NCI-H2107 (cell line): ENCODE measurements at regions not wholly inside any gene's neighbourhood (a gene's known extent, or its start where the extent isn't known, plus 50 kb on each side); places are given as distances from the start of the nearest gene placed in this dataset.

Source experiments
- DNase-seq: peaks from one replicate; lab custom pipeline; 2025; lab: John Stamatoyannopoulos, UW

DNA sequence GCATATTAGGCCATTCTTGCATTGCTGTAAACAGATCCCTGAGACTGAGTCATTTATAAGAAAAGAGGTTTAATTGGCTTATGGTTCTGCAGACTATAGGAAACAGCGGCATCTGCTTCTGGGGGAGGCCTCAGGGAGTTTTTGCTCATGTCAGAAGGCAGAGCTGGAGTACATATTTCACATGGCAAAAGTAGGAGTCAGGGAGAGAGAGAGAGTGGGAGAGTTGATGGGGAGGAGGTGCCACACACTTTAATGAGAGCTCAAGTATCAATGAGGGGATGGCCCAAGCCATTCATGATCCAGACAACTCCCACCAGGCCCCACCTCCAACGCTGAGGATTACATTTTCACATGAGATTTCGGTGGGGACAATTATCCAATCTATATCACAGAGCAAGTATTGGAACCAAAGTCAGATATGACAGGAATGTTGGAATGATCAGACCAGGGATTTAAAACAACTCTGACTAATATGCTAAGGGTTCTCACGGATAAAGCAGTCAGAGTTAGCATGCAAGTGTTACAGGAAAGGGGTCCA lies 795.3 kb upstream of the CELF2 start:
- DNase-seq, result no peak

DNA sequence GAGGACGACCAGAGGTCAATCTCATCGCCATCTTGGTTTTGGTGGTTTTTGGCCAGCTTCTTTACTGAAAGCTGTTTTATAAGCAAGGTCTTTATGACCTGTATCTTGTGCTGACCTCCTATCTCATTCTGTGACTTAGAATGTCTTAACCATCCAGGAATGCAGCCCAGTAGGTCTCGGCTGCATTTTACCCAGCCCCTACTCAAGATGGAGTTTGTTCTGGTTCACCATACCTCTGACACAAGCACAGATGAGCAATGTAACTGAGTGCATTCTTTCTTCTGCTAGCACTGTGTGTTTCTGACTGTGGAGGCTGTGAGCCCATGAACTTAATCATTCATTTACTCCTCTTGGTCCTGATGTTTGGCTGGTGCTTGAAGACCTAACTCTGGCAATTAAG lies 794.5 kb upstream of the CELF2 start:
- DNase-seq, result no peak

DNA sequence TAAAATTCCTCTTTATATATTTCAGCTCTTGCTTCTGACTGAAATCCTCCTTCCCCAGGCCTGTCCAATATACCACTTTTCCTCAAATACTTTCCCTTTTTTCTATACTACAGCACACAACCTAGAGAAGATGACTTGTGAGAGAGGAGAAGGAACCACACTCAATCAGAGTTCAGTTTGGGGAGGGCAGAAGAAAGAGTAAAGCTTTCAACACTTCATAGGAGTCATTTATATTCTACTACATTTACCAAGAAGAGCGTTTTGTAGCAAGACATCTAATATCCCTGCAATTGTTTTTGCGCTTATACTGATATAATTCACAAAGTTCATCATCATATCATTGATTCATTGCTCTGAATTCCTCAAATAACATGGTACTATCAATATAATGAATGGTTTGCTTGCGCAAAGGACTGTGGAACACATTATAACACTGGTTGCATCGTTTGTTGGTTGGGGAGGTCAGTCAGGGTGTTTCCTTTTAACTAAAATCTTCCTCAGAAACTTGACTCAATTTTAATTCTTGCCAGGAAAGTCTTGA lies 792.5 kb upstream of the CELF2 start:
- DNase-seq, result no peak

DNA sequence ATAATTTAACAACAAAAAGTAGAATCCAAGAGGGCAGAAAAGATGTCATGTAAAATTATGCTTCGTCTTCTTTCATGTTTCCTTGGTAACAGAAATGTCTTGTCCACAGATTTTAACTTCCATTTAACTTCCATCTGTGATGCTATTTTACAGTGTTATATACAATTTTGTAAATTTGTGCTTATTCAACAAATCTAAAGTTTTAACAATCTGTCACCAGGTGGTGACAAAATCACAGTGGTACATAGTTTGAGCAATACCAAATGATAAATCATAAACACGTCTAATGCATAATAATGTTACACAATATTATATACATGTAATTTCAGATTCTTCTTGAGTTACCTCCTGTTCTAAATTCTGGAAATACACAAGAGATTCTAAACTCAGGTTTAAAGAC lies 784.4 kb upstream of the CELF2 start:
- DNase-seq, result no peak

DNA sequence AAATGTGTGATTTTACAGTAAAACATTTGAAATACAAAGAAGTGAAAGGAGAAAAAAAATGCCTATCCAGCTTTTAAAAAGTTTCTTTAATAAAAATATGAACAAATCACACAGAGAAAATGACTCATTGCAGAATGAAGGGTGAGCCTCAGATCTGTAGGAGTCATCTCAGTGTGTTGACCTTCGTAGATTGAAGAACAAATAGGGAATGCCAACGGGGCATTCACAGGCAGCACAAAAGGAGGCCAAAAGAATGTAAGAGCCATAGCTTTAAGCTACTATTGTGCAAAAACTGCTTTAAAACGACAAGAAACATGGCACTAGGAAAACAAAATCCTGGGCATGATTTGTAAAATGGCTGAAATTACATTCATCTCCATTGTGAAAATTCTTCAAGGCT lies 782.7 kb upstream of the CELF2 start:
- DNase-seq, result no peak

DNA sequence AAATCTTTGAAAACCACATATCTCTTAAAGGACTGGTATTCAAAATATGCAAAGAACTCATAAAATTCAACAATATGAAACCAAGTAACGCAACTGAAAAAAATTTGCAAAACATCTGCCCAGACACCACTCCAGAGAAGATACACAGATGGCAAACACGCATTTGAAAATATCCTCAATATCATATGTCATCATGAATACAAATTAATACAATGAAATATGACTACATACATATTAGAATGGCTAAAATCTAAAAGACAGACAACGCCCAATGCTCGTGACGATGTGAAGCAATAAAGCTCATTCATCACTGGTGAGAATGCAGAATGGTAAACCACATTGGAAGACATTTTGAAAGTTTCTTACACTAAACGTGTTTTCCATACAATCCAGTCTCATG lies 770.1 kb upstream of the CELF2 start:
- DNase-seq, result no peak

DNA sequence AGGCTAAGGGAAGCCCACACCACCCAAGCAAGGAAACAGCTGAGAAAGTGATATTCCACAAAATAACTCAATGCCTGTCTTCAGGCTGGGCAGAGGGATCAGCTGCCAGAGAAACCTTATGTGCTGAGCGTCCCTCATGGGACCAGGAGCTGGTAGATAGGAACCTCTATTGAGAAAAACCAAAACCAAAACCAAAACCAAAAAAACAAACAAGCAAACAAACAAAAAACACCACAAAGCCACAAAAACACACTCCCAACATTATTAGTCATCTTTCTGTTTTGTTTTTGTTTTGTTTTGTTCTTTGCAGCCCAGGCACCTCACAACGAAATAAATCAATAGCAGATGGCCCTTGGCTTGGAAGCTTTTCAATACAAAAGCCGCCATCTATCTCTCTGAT lies 760.8 kb upstream of the CELF2 start:
- no peak for DNase-seq

DNA sequence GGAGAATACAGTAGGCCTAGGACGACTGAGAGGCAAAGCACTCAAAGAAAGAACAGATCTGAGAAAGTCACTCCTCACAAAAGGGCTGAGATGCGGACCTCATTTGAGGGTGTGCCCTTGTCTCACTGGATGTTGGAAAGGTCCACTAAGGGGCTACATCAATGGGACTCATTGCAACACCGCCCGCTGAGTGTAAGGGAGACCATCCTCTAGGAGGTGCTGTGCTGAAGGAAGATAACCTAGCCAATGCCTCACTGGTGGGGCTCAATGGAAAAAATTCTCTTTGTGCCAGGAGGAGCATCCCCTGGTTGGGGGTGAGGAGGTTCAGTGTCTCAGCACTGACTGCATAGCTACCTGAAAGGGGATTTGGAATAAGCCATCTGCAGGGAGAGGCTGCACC lies 758.7 kb upstream of the CELF2 start:
- DNase-seq, result no peak

DNA sequence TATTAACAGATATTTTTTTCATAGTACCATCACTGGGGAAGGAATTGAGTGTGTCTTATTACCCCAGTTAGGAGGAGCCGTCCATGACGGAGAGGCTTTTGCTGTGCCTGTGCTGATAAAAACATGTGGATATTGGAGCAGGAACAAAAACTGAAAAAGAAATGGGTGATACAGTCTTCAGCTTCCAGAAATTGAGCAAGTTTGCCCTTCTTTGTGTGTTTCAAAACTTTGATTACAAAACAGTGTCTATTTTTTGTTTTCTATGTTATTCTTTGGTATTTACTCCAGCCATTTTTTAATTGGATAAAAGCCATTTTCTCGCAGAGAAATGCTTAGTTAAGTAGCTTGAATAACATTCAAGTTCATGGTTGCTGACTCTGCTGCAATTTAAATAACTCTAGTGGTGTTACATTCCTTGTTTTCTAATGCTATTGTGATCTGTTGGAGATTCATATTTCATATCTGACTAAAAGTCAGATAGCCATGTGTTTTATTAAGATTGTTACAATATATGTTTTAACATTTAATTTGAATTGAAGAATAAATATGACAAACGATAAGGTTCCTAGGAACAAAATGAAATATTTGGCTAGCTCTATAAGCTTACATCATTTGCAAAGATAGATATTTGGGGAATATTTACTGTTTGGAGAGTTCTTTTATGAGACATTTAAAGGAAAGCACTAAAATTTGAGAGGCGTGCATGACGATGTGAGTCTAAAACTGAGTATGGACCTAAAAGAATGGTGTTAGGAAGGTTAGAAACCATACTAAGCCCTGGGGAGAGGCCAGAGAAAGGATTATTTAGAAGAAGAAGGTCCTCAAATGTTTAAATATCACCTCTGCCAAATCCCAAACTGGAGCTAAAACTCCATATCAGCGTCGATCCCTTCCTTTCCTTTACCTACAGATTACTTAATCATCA lies 747.3 kb upstream of the CELF2 start:
- DNase-seq, result no peak

DNA sequence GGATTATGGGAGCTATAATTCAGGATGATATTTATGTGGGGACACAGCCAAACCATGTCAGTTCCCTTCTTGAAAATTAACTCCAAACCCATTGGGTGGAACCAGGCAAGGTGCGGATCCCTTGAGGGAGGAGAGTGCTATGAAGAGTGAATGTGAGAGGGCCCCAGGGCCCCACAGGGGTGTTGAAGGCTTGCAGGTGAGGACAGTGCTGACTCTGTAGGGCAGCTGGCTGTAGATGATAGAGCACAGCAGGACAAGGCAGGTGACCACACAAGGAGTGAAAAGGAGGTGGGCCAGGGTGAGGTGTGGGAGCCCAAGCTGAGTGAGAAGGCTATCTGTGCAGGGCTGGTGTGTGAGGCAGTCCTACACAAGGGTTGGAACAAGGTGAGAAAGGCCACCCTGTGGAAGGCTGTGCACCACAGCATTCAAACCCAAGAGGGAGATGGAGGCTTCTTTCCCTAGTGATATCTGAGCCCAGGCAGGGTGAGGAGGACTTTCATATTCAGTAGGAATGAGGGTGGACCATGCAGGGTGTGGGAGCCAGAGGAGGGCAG lies 746.0 kb upstream of the CELF2 start:
- DNase-seq, result no peak

DNA sequence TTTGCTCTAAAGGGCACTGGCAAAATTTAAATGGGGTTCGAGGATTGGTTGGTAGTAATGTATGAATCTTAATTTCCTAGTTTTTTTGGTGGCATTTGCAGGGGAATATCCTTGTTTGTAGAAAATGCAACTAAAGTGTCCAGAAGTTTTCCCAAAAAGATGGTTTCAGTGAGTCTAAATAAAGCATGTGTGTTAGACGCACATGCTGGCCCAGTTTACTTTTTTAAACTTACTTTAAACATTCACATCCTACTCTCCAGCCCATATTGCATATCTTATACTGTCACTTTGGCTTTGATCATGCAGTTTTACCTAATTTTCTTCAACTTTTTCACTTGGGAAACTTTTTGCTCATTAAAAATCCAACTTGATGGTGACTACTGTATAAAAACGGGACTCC lies 744.0 kb upstream of the CELF2 start:
- no peak for DNase-seq

DNA sequence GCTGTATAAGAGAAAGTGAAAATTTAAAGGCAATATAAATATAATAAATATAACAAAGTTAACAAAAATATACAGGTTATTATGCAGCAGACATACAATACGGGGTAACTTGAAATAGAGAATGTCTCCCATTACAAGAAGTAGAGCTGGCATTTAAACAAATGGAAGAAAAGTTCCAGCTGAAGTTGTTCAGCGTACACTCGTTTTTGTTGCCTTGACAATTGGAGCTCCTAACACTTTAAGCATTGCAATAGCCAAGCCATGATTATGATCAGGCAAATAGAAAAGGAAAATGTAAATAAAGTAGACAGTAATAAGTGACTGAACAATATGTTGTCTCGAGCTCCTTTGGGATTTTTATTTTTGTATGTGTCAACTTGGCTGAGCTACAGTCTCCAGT lies 737.8 kb upstream of the CELF2 start:
- DNase-seq, result no peak

DNA sequence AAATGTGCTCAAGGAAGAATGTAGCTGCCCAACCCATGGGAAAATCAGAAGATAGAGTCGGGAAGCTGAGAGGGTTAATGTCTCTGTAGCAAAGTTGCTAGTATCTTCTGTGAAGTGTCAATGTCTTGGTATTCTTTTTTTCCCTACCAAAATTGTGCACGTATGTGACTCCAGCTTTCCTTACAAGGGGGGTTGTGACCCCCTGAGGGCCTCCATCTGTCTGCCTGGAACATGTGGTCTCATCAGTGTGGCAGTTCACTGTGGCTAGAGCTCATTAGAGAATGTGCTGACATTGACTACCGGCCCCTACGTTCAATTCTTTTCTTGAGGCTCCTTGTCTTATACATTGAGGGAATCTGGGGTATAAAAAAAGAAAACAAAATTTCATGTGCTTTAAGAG lies 725.2 kb upstream of the CELF2 start:
- DNase-seq, result no peak

DNA sequence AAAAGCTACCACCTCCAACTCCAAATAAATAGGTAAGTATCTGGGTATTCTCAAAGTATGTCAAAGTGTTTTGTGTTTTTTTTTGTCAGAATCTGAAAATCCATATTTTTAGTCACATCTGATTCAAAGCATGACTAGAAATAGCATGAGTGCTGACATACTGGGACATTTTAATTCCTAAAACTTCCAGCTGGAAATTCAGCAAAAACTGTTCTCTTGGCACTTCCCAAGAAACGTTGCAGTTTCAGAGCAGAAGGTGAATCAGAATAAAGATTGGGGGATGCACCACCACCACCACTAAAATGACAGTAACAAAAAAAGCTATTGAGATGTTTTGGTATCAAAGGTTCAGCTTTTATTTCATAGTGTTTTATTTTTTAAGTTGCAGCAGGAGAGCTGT lies 724.6 kb upstream of the CELF2 start:
- no peak for DNase-seq

DNA sequence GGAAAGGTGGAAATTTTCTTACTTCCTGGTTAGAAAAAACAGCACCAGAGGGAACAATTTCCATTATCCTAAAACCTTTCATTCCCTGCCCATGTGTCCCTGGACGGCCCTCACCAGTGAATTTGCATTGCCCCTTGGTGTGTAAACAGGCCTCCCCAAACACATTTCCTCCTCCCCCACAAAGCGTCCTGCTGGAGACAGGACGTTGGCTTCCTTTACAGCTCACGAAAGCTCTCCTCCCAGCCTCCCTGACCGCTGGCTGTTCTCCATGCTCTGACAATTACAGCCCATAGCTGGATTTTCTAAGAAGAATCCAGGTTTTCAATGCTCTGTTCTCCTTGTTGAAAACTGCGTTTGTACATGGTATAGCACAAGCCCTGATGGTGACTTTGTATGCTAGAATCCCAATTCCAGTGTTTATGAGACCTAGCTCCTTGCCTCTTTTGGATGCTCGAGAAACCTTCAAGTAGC lies 724.2 kb upstream of the CELF2 start:
- no peak for DNase-seq

DNA sequence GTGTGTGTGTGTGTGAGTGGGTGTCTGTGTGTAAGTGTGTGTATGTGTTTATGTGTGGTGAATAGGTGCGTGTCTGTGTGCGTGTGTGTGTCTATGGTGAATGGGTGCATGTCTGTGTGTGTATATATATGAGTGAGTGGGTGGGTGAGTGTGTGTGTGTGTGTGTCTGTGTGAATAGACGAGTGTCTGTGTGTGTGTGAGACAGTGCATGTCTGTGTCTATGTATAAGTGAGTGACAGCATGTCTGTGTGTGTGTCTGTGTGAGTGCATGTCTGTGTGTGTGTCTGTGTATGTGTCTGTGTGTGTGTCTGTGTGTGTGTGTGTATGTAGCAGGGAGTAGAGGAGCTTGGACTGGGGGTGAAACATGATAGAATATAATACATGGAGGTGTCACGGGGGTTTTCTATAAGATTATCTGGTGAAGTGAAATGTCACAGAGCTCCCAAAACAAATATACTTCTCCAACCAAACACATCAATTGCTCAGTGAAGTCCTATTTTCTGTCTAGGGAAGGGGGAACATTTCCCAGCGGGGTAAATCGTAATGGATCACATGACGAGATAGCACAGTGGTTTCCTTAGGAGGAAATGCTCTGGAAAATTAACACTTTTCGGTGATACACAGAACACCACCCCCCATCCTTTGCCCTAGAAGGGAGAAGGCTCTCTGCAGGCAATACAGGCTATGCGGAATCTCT lies 723.3 kb upstream of the CELF2 start:
- no peak for DNase-seq

DNA sequence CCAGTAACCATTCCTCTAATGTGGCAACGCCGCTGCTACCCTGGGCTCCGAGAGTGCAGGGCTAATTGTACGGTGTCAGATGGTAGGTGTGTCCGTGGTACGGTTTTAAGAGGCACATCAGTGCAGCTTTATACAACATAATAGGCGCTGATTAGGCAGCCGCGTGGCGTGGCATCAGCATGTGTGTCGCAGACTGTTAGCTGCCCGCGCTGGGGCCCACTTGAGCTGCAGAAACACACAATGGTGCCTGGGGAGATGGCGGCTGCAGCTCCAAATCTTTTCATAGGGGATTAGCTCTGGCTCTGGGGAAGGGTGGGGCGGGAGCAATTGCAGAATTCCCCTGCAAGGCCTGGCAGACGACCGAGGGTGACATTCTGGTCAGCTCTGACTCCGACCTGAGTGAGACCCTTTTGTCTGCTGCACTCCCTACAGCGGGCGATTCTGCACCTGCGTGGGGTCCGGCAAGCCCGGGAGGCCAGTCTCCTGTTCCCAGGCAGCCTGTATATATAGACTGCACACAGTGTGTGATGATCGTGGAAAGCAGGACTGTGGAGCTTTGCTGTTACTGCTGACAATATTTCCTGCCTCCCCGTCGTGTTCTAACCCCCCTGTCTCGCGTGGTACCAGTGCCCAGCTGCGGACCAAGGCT lies 722.7 kb upstream of the CELF2 start:
- DNase-seq, result no peak

DNA sequence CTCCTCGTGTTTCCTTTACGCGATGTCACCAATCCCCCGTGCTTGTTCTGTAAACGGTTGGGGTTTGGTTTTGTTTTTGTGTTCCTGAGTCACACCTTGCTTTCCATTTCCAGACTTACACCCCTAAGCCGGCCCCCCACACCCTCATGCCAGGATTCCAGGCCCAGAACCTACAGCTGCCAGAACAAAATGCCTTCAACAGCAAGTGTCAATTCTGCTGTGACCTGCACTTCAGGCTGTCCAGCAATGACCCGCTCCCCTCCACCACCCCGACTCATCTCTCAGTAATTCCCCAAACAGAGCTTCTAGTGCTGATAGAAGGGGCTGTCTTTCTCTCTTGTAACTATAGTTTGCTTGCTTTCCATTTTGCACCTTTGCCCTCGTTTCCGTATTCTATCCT lies 722.1 kb upstream of the CELF2 start:
- no peak for DNase-seq

DNA sequence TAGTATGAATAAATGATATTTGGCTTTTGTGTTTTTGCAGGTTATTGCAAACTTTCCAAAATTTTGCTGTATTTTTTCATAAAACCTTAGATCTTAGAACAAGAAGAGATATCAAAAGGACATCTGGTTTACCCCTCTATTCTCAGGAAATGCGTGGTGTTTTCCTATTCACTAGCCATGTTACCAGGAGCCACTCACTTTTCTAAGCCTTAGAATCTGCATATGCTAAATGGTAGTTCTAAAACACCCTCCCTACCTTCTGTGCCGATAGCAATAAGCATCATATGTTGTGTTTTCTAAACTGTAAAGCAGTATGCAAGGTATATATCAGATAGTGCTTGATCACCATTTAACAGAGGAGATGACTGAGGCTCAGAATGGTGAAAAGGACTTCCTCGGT lies 715.0 kb upstream of the CELF2 start:
- DNase-seq, result no peak

DNA sequence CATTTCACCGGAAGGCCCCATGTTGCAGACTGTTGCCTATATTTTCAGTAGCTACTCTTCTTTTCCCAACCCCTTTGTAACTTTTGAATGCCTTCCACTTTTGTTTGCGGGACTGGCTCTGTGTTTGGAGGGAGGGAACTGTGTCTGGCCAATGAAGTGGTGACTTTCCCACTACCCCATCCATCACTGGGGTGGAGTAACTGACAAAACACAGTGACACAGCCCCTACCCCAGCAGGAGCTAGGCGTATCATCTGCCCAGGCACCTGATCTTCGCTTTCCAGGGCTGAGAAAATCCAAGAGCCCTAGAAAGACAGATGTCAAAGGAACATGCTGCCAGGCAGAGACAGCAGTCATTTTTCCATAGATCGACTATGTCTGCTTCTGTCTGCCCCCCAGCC lies 710.6 kb upstream of the CELF2 start:
- no peak for DNase-seq

DNA sequence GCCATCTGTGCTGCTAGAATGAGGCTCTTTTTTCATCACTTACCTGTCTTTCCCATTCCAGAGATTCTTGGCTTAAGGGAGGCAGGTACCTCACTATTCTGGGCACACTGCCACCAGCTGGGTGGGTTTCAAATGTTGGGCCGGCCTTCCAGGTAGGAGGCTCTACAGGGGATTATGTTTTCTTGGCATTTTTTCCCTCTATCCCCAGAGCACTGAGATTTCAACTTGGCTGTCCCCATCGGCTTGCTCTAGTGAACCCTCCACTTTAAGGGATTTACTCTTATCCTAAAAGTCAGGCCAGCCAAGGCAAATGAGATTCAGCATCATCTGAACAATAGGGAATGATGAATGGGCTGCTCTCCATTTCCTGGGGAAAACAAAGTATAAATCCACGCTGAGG lies 710.1 kb upstream of the CELF2 start:
- no peak for DNase-seq

DNA sequence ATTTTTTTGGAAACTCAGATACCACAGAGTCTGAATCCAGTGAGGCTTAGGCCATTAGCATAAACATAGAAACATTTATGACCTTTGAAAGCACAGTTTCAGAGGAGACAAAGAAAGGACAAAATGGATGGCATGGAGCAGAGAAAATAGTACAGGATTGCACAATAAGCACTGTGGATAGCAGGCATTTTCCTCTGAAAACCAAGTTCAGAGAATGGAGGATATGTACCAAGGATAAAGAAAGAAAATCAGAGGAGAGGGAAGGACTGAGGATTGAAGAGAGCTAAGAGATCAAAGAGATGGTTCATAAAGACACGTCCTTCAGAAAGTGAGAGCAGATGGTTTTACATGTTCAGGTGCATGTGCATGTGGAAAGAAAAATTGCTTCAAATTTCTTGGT lies 707.2 kb upstream of the CELF2 start:
- no peak for DNase-seq
